ENCODE measurements at regions not wholly inside any gene's neighbourhood (a gene's known extent, or its start where the extent isn't known, plus 50 kb on each side); places are given as distances from the start of the nearest gene placed in this dataset.
A peak's percentile ranks its signal among the peaks of the same experiment; 100 is the strongest.
"Not testable (repeated sequence)": the region's sequence is repeated elsewhere in the genome, so short reads cannot be mapped to it uniquely, and the experiment has no call there.

GRCh38 chr1:161454865-161455707 lies 50.2 kb upstream of the FCGR2A start:
- DNase-seq, result not testable (repeated sequence)

GRCh38 chr1:161453950-161454864 lies 51.0 kb upstream of the FCGR2A start:
- not testable (repeated sequence) for DNase-seq

DNA sequence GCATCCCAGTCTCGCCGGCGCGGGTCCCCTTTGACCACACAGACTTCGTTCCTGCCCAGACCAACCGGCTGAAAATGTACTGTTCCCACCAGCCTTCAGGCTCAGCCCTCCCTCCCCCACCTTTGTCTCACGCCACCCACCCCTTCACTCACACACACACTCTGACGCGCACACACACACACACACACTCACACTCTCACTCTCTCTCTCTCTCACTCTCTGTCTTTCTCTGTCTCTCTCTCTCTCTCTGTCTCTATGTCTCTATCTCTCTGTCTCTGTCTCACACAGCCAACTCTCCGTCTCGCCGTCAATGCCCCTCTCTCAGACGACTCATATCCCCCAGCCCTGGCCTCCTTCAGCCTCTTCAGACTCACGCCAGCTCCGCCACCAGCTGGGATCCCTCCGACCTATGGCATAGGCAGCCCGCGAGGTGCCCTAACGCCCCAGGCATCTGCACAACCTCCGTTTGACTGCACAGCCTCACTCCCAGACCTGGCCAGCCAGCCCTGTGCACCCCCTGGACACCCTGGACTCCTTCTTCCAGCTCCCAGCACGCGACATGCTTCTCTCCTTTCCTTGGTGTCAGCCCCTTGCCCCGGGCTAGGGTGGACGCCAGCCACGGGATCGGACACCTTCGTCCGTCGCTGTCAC lies 53.4 kb upstream of the FCGR2A start:
- DNase-seq, result not testable (repeated sequence)

DNA sequence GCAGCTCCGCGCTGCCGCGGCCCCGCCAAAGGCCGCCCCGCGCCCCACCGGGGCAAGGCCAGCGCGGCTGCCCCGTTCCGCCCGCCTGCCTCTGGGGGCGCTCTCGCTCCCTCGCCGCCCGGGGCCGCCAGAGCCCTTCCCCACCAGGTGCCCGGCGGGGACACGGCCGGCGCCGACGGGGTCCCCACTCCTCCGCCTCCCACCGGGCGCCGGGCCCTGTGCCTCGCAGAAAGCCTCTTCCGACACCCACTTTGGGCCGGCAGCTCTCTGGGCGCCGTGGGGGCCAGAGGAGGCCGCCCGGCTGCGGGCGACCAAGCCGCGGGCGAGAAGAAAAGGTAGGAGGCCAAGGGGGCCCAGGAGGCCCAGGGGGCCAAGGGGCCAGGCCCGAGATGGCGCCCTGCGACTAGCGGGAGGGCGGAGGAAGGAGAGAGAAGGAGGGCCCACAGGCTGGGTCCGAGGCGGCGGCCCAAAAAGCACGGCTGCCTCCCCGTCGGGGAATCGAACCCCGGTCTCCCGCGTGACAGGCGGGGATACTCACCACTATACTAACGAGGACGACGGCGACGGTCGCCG lies 57.4 kb upstream of the FCGR2A start:
- not testable (repeated sequence) for DNase-seq

DNA sequence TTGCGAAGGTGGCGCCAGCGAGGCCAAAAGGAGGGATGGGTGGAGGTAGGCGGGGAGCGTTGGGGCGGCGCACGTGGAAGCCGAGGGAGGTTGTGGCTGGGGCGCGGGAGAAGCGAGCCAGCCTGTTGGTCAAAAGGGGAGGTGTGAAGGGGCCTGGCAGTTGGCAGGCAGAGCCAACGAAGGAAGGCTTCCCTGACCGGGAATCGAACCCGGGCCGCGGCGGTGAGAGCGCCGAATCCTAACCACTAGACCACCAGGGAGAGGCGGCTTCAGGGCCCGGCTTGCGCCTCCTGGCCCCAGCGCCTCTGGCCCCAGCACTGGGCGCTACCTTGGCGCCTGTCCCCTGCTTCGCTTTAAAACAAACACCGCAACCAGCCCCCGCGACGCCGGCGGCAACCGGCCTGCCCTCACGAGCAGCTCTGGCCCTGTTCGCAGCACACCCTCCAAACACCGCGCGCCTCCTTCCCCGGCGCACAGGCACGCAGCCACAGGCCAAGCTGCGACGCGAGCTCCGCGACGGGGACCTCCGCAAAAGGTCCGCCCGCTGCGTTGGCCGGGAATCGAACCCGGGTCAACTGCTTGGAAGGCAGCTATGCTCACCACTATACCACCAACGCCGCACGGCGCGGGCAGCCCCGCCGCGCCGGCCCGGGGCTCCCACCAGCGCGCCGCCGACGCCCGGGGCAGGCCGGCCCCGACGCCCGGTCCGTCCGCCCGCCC lies 58.1 kb upstream of the FCGR2A start:
- DNase-seq, result not testable (repeated sequence)

GRCh38 chr1:161444725-161445124 lies 60.5 kb upstream of the FCGR2A start:
- DNase-seq, result not testable (repeated sequence)

DNA sequence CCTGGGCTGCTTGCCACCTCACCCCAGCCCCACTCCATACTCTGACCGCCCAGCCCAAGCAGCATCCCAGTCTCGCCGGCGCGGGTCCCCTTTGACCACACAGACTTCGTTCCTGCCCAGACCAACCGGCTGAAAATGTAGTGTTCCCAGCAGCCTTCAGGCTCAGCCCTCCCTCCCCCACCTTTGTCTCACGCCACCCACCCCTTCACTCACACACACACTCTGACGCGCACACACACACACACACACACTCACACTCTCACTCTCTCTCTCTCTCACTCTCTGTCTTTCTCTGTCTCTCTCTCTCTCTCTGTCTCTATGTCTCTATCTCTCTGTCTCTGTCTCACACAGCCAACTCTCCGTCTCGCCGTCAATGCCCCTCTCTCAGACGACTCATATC lies 61.0 kb upstream of the FCGR2A start:
- not testable (repeated sequence) for DNase-seq

DNA sequence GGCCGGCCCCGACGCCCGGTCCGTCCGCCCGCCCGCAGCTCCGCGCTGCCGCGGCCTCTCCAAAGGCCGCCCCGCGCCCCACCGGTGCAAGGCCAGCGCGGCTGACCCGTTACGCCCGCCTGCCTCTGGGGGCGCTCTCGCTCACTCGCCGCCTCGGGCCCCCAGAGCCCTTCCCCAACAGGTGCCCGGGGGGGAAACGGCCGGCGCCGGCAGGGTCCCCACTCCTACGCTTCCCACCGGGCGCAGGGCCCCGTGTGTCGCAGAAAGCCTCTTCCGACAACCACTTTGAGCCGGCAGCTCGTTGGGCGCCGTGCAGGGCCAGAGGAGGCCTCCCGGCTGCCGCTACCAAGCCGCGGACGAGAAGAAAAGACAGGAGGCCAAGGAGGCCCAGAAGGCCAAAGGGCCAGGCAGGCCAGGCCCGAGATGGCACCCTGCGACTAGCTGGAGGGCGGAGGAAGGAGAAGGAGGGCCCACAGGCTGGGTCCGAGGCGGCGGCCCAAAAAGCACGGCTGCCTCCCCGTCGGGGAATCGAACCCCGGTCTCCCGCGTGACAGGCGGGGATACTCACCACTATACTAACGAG lies 64.9 kb upstream of the FCGR2A start:
- DNase-seq, result peak; percentile 60

DNA sequence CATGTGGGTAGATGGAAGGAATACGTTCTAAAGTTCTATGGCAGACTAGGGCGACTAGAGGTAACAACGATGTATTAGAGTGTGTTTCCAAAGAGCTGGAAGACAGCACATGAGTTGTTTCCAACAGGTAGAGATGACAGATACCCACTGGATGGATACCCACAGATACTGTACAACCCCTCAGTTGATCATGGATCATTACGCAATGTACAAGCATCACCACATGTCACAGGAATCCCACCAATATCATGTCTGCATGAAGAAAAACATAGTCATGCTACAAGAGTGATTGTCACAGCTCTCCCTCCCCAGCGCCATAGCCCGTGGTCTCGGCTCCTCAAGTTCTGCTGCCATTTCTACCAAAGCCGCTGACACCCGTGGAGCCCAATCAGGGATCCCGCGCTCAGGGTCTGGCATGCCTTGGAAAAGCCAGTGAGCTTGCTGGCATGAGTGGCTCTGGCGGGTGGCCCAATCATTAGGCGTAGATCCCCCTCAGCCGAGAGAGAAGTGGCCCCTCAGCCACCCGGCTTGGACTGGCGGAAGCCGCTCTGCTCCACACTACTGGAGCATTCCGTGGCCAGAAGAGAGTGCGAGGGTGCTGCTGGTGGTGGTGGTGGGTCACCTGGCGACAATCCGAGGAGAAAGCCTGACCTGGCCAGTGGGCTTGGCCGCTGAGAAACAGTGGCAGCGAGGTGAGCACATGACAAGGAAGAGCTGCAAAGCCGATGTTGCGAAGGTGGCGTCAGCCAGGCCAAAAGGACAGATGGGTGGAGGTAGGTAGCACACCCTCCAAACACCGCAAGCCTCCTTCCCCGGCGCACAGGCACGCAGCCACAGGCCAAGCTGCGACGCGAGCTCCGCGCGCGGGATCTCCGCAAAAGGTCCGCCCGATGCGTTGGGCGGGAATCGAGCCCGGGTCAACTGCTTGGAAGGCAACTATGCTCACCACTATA lies 65.7 kb upstream of the FCGR2A start:
- DNase-seq, result no peak

GRCh38 chr1:161433191-161433590 lies 65.5 kb upstream of the CFAP126 start:
- DNase-seq, result not testable (repeated sequence)

GRCh38 chr1:161432091-161432490 lies 64.4 kb upstream of the CFAP126 start:
- no peak for DNase-seq

DNA sequence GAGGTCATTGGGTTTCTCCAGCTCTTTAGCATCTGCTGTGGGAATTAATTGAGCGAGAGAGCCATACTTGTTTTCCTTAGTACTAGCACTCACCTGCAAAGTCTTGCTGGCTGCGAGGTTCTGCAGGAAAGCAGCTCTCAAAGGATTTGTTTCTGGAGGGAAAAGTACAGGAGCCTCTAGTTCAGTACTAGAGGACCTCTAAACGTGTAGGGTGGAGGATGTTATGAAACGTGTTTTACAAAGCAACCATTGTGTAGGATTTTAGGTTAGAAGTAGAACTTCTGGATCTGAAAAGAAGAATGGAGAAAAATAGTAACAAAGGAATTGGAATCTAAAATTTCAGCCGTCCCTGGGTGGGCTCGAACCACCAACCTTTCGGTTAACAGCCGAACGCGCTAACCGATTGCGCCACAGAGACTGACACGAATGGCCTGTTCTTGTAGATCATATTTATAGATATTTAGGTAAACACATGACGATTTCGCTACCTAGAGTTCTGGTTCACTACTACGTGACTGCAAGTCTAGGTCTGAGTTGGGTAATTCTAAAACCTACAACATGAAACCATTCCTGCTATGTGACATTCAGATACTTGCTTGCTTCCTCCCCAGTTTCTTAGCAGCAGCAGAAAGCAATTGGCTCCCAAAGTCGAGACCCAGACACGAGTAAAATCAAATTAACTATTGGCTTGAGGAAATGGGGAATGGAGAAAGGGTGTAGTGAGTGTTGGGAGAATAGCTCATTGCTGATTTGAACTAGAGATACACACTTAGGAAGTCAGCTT lies 60.2 kb upstream of the CFAP126 start:
- DNase-seq, result peak; percentile 36

DNA sequence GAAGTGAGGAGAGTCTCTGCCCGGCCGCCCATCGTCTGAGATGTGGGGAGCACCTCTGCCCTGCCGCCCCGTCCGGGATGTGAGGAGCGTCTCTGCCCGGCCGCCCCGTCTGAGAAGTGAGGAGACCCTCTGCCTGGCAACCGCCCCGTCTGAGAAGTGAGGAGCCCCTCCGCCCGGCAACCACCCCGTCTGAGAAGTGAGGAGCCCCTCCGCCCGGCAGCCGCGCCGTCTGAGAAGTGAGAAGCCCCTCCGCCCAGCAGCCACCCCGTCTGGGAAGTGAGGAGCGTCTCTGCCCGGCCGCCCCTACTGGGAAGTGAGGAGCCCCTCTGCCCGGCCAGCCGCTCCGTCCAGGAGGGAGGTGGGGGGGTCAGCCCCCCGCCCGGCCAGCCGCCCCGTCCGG lies 55.2 kb upstream of the CFAP126 start:
- DNase-seq, result not testable (repeated sequence)

- no peak for DNase-seq
Observed at GRCh38 chr1:161421456-161421855, 53.8 kb upstream of the CFAP126 start.

GRCh38 chr1:161420763-161421455 lies 53.2 kb upstream of the CFAP126 start:
- DNase-seq, result no peak

DNA sequence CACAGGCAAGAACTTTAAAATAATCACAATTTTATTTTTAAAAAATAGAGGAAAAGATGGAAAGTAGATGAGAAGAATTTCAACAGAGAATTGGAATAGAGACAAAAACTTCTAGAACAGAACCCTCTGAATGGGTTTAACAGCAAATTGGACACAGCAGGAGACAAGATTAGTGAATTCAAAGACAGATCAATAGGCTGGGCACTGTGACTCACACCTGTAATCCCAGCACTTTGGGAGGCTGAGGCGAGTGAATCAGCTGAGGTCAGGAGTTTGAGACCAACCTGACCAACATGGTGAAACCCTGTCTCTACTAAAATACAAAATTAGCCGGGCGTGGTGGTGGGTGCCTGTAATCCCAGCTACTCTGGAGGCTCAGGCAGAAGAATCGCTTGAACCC lies 49.9 kb upstream of the CFAP126 start:
- not testable (repeated sequence) for DNase-seq
